ENCODE measurements at regions not wholly inside any gene's neighbourhood (a gene's known extent, or its start where the extent isn't known, plus 50 kb on each side); places are given as distances from the start of the nearest gene placed in this dataset.

DNA sequence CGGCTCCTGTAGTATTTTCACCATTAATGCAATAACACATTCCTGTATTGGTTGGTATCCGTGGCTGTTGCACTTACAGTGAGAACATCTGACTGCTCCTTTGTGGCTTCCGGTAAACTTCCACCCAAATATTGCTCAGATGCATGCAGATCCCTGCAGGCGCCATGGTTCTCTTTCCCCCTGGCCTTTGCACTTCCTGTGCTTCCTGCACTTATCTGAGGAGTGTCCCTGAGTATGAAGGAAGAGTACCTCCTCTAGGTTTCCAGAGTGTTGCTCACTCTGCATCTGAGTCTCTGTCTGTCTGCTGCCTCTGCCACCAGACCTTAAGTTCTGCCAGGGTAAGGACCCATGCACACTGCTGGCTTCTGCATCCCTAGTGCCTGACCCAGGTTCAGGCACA lies 117.2 kb upstream of the SLC34A2 start:
- no peak overlapping the region for H3K4me3 Mint-ChIP-seq
- no peak for DNase-seq
- no peak overlapping the region for H3K27ac Mint-ChIP-seq
- H3K27me3 Mint-ChIP-seq: peaks cover 3% of the 10 kb centered on the region
- no peaks in the 10 kb centered on the region for H3K4me1 Mint-ChIP-seq
- no peaks in the 10 kb centered on the region for H3K36me3 Mint-ChIP-seq
- no peaks in the 10 kb centered on the region for H3K9me3 Mint-ChIP-seq
- CTCF ChIA-PET: no interaction called here

DNA sequence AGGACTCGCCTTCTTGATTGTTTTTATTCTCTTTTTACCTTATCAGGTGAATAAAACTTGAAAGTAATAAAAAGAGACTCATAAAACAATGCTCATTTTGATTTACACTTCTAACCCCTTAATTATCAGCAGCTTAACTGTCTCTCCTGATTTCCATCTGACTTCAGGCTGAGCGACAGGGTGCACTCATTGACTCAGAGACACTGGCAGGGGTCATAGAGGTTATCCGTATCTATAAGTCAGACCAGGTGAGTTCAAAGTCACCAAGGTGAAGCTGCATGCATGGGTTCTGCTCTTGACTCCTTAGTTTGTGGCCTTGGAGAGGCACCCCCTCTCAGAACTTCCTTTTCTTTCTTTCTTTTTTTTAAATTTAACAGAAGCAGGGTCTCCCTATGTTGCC lies 116.4 kb upstream of the SLC34A2 start:
- Mint-ChIP-seq H3K36me3 (no peaks in the 10 kb centered on the region), H3K4me1 (no peaks in the 10 kb centered on the region), H3K27ac (no peak overlapping the region), H3K27me3 (peaks cover 3% of the 10 kb centered on the region), H3K4me3 (no peak overlapping the region), H3K9me3 (no peaks in the 10 kb centered on the region)
- no peak for DNase-seq
- CTCF ChIA-PET: no interaction called here

DNA sequence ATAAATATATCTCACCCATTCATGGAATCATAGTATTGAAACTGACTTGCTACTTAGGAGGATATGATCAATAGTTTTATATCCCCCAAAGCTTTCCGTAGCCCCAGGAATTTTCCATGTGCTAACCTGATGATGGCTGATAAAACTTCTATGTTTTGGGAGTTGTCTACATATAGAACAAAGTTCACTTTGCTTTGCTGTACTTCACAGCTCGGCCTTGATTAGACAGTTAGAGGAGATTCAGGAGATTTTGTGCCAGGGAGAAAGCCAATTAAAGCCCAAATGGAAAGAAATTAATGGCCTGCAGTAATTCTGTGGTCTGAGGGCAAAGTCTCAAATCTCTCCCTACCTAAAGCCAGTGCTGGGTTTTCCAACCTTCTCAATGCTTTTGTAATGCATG lies 114.9 kb upstream of the SLC34A2 start:
- Mint-ChIP-seq H3K27me3 (peaks cover 2% of the 10 kb centered on the region), H3K4me1 (no peaks in the 10 kb centered on the region), H3K27ac (no peak overlapping the region), H3K9me3 (no peaks in the 10 kb centered on the region), H3K4me3 (no peak overlapping the region), H3K36me3 (no peaks in the 10 kb centered on the region)
- no peak for DNase-seq
- CTCF ChIA-PET: no interaction called here

DNA sequence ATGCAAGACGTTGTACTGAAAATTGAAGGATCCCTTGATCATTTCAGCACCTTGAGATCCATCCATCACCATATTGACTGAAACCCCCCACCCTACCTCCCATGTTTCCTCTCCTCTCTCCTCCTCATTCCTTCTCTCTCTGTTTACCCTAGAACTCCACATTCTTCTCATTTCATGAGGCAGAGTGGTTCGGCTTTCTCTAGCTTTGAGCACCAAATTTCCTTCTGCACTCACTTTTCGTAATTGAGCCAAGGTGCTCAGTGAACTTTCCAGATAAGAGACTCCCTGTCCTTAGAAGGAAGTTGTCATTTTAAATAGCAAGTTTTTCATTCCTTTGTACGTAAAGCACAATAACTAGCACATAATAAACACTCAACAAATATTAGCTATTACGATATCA lies 108.3 kb upstream of the SLC34A2 start:
- CTCF ChIA-PET: no interaction called here
- no peak overlapping the region for H3K27ac Mint-ChIP-seq

DNA sequence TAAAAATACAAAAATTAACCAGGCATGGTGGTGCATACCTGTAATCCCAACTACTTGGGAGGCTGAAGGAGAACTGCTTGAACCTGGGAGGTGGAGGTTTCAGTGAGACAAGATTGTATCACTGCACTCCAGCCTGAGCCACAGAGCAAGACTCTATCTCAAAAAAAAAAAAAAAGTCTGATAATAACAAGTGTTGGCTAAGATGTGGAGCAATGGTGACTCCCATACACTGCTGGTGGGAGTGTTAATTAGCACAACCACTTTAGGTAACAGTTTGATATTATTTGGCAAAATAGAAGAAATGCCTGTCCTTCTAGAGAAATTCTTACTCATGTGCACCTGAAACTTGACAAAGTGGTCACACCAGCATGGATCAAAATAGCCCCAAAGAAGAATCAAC lies 106.2 kb upstream of the SLC34A2 start:
- CTCF ChIA-PET: no interaction called here
- Mint-ChIP-seq H3K36me3 (no peaks in the 10 kb centered on the region), H3K27me3 (peaks cover 9% of the 10 kb centered on the region), H3K27ac (no peak overlapping the region), H3K9me3 (no peaks in the 10 kb centered on the region), H3K4me3 (no peak overlapping the region), H3K4me1 (no peaks in the 10 kb centered on the region)
- no peak for DNase-seq

More for the DNA sequence above, 108.3 kb upstream of the SLC34A2 start:
- Mint-ChIP-seq H3K4me3 (no peak overlapping the region), H3K36me3 (no peaks in the 10 kb centered on the region), H3K27me3 (no peaks in the 10 kb centered on the region), H3K4me1 (no peaks in the 10 kb centered on the region), H3K9me3 (no peaks in the 10 kb centered on the region)
- DNase-seq: no peak

DNA sequence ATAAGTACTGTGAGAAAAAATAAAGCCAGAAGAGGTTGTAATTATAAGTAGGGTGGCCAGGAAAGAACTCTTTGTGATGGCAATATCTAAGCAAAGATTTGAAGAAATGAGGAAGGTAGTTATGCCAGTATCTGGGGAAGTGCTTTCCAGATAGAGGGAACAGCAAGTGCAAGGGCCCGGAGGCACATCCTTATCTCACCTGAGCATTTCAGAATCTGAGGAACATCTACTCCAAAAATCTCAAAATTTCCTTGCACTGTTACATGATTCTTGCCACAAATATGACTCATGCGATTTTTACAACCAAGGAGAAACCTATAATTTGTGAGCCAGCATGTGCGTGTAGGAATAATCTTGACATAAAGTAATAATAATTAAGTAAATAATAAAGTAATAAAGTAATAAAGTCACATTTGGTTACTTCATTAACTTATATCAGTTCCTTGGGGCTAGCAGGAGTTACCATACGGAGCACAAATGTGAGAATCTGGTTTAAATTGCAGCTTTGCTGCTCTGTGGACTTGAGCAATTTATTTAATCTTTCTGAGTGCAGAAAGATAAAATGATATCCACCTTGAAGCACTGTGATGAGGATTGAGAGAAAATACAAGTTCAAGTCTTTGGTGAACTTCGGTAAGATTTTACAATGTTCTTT lies 105.1 kb upstream of the SLC34A2 start:
- Mint-ChIP-seq H3K4me1 (no peaks in the 10 kb centered on the region), H3K27ac (no peak overlapping the region), H3K27me3 (peaks cover 9% of the 10 kb centered on the region), H3K4me3 (no peak overlapping the region), H3K36me3 (no peaks in the 10 kb centered on the region), H3K9me3 (no peaks in the 10 kb centered on the region)
- no peak for DNase-seq
- CTCF ChIA-PET: no interaction called here

DNA sequence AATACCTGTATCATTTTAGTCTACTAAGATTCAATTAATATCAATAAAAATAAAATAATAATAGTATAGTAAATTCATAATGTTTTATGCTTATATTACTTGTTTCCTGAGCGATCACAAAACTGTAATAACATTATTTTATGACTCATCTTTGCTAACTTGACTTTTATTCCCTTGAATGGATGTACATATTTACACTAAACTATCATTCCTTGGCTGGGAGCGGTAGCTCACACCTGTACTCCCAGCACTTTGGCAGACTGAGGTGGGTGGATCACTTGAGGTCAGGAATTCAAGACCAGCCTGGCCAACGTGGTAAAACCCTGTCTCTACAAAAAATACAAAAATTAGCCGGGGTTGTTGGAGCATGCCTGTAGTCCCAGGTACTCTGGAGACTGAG lies 104.0 kb upstream of the SLC34A2 start:
- DNase-seq: no peak
- Mint-ChIP-seq H3K4me3 (no peak overlapping the region), H3K27ac (no peak overlapping the region), H3K4me1 (no peaks in the 10 kb centered on the region), H3K36me3 (no peaks in the 10 kb centered on the region), H3K27me3 (peaks cover 9% of the 10 kb centered on the region), H3K9me3 (no peaks in the 10 kb centered on the region)
- CTCF ChIA-PET: no interaction called here

DNA sequence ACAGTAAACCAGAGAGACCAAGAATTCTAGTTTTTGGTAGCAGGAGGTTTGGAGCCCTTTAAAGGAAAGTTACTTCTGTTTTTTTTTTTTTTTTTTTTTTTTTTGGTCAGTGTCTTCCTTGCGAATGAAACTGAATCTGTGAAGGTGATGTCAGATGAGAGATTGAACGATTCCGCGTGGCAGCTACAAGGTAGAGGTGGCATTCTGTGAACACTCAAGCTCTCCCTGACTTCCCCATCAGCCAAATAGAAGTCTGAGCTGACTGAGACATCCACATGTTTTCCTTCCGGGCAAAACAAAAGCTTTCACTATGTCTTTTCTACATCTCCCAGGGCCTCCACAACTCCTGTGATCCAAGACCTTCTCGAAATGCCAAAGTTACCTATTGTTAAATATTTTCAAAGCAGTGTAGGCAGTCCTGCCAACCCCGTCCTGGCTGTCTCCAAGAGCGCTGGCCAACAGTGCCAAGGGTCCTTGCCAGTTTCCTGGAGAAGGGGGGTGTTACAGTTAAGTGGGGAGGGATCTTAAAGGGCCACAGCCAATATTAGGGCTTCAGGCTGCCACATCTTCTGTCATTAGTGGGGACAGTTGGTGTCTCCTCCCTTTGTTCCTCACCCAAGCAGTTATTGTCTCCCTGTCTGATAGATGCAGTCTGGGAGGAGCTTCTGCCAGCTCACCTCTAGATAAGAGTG lies 102.9 kb upstream of the SLC34A2 start:
- no peaks in the 10 kb centered on the region for H3K36me3 Mint-ChIP-seq
- no peak for DNase-seq
- no peaks in the 10 kb centered on the region for H3K9me3 Mint-ChIP-seq
- H3K4me3 Mint-ChIP-seq: no peak overlapping the region
- H3K27me3 Mint-ChIP-seq: peaks cover 9% of the 10 kb centered on the region
- no peaks in the 10 kb centered on the region for H3K4me1 Mint-ChIP-seq
- CTCF ChIA-PET: no interaction called here
- no peak overlapping the region for H3K27ac Mint-ChIP-seq

DNA sequence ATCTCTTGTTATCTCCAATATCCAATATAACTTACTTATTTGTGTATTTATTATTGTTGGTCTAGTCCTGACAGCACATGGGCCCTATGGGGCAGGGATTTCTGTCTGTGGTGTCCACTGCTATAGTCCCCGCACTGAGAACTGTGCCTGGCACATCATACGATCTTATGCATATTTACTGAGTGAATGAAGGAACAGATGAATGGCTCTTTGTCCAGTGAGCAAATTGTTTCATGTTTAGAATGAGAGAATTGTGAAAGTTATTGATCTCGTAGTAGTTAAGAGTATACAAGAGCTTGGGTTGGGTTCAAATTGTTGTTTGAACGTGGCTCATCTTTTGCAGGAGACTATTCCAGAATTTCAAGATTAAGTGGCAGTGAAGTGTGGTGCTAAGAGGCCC lies 96.1 kb upstream of the SLC34A2 start:
- H3K27me3 Mint-ChIP-seq: no peaks in the 10 kb centered on the region
- CTCF ChIA-PET: no interaction called here
- no peaks in the 10 kb centered on the region for H3K4me1 Mint-ChIP-seq
- no peaks in the 10 kb centered on the region for H3K36me3 Mint-ChIP-seq
- H3K9me3 Mint-ChIP-seq: no peaks in the 10 kb centered on the region
- no peak overlapping the region for H3K4me3 Mint-ChIP-seq
- H3K27ac Mint-ChIP-seq: no peak overlapping the region
- DNase-seq: no peak

DNA sequence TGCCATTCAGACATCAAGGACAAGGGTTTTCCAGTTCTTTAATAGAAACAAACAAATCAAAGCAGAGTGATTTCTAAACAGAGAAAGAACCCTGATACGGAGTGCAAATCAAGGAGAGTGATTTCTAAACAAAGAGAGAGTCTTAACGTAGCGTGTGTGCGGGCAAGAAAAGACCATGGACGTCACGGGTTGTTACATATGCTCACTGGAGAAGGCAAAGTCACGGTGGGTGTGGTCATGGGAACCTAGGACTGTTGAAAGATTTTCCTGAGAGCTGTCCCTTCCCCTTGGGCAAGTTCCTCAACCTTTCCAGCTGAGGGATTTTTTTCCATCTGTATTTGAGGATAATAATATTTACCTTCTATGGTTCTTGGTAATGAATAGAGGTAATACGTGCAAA lies 95.0 kb upstream of the SLC34A2 start:
- DNase-seq: no peak
- Mint-ChIP-seq H3K36me3 (no peaks in the 10 kb centered on the region), H3K27me3 (no peaks in the 10 kb centered on the region), H3K27ac (no peak overlapping the region), H3K4me3 (no peak overlapping the region), H3K4me1 (no peaks in the 10 kb centered on the region), H3K9me3 (no peaks in the 10 kb centered on the region)
- CTCF ChIA-PET: no interaction called here

DNA sequence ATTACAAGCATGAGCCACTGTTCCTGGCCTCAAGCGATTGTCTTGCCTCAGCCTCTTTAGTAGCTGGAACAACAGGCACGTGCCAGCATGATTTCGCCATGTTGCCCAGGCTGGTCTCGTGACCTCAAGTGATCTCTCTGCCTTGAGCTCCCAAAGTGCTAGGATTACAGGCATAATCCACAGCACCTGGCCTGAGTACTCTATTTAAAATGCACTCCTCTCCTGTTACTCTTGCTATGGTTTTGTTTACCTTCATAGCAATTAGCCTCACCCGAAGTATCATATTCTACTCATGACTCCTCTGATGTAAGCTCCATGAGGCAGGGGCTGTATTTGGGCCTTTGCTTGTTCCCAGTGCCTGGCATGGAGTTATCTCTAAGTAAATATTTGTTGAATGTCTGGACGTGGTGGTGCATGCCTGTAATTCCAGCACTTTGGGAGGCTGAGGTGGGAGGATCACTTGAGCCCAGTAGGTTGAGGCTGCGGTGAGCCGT lies 92.5 kb upstream of the SLC34A2 start:
- no peak overlapping the region for H3K27ac Mint-ChIP-seq
- CTCF ChIA-PET: no interaction called here
- H3K27me3 Mint-ChIP-seq: no peaks in the 10 kb centered on the region
- no peaks in the 10 kb centered on the region for H3K4me1 Mint-ChIP-seq
- DNase-seq: no peak
- H3K36me3 Mint-ChIP-seq: no peaks in the 10 kb centered on the region
- no peaks in the 10 kb centered on the region for H3K9me3 Mint-ChIP-seq
- no peak overlapping the region for H3K4me3 Mint-ChIP-seq

DNA sequence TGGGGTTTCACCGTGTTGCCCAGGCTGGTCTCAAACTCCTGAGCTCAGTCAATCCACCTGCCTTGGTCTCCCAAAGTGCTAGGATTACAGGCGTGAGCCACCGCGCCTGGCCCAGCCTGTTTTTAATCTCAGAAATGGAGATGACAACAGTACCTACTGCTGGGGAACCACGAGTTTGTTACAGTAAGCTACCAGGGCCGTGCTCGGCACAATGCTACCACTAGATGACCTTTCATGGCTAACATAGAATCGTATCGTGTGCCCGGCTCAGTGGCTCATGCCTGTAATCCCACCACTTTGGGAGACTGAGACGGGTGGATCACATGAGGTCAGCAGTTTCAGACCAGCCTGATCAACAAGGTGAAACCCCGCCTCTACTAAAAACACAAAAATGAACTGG lies 90.8 kb upstream of the SLC34A2 start:
- no peaks in the 10 kb centered on the region for H3K4me1 Mint-ChIP-seq
- H3K27me3 Mint-ChIP-seq: no peaks in the 10 kb centered on the region
- DNase-seq: no peak
- CTCF ChIA-PET: no interaction called here
- H3K4me3 Mint-ChIP-seq: no peak overlapping the region
- H3K9me3 Mint-ChIP-seq: no peaks in the 10 kb centered on the region
- no peak overlapping the region for H3K27ac Mint-ChIP-seq
- H3K36me3 Mint-ChIP-seq: no peaks in the 10 kb centered on the region

DNA sequence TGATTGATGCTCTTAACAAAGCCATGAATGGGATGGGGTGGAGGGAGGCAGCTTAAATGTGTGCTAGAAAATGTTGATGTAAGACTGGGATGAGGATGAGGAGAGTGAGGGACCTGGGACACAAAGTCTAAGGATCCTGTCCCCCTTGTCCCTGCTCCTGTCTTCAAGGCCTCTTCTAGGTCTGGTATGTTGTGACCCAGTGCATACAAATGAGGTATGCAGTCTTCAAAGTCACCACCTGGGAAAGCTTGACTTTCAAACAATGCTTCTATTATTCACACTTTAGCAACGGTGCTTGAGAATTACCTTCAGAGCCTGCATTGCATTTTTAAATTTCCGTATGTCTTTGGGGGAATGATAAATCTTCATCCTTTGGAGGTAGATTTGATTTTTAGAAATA lies 88.4 kb upstream of the SLC34A2 start:
- H3K36me3 Mint-ChIP-seq: no peaks in the 10 kb centered on the region
- H3K4me3 Mint-ChIP-seq: no peak overlapping the region
- no peak for DNase-seq
- CTCF ChIA-PET: no interaction called here
- H3K27ac Mint-ChIP-seq: no peak overlapping the region
- H3K4me1 Mint-ChIP-seq: no peaks in the 10 kb centered on the region
- H3K27me3 Mint-ChIP-seq: no peaks in the 10 kb centered on the region
- no peaks in the 10 kb centered on the region for H3K9me3 Mint-ChIP-seq

DNA sequence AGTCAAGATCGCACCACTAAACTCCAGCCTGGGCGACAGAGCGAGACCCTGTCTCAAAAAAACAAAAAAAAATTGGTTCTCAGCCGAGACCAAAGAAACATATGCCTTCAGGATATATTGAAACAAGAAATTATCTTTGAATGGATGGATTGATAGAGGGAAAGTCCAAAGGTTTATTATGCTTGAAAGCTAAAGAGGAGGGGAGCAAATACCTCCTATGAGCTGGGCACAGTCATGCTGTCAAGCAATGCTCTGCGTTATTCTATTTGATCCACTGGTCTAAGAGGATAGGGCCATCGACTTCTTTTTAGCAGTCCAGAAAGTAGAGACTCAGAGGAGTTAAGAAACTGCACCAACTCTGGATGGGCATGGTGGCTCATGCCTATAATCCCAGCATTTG lies 85.9 kb upstream of the SLC34A2 start:
- no peak overlapping the region for H3K4me3 Mint-ChIP-seq
- H3K27me3 Mint-ChIP-seq: no peaks in the 10 kb centered on the region
- H3K27ac Mint-ChIP-seq: no peak overlapping the region
- H3K9me3 Mint-ChIP-seq: no peaks in the 10 kb centered on the region
- CTCF ChIA-PET: no interaction called here
- H3K36me3 Mint-ChIP-seq: no peaks in the 10 kb centered on the region
- H3K4me1 Mint-ChIP-seq: no peaks in the 10 kb centered on the region
- no peak for DNase-seq

DNA sequence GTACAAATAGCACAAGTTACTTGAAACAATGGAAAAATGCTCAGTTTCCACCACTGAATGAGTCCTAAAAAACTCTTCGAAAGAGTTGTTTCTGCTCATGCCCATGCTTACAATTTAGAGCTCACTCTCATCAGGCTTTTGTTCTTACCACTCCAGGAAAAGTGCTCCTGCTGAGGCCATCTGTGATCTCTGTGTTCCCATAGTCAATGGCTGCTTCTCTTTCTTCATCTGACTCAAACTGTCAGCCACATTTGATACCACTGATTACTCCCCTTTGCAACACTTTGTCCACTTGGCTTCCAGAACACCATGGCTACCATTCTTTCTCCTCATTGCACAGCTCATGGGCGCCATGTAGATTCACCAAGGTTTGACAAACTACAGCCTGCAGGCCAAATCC lies 80.0 kb upstream of the SLC34A2 start:
- Mint-ChIP-seq H3K9me3 (no peaks in the 10 kb centered on the region), H3K27me3 (no peaks in the 10 kb centered on the region), H3K36me3 (no peaks in the 10 kb centered on the region), H3K4me3 (no peak overlapping the region), H3K27ac (no peak overlapping the region), H3K4me1 (no peaks in the 10 kb centered on the region)
- CTCF ChIA-PET: no interaction called here
- no peak for DNase-seq
